ENCODE measurements at regions not wholly inside any gene's neighbourhood (a gene's known extent, or its start where the extent isn't known, plus 50 kb on each side); places are given as distances from the start of the nearest gene placed in this dataset.

DNA sequence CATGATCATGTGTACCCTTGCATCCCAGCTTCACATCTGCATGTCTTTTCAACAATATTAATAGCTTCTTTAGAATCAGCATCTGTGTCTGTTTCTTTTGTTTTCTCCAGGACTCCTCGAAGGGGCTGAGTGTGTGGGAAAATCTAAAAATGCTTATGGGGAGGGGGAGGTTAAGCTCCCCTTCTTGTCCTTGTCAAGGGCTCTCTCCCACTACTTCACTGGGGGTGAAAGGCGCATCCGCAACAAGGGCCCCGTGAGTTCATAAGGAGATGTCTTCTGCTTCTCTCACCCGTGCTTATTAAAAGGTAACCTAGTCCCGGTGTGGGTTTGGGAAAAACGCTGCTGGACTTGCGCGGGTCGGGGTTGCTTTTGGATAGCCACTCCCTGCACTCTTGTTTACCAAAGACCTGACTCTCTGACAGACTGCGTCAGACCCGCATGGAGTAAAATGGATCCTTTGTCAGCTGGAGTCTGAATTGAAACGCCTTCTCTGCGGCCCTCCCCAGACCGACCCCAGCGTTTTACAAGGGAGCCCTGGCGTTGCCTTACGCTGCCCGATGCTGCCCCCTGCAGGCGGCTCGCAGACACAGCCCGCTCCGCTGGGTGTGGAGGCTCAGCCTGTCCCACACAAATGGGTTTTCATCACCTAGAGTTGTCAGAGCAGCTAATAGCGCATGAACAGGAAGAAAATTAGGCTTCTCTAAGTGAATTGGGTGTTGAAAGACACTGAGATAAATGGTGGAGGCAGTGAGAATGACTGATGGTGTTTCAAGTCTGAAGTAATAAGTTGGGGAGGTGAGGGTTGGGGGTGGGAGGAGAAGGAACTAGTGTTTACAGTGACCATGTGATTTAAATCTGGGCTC lies 53.8 kb downstream of the IER5 start:
- DNase-seq (ENCODE audit: low read depth): peak; percentile 84

DNA sequence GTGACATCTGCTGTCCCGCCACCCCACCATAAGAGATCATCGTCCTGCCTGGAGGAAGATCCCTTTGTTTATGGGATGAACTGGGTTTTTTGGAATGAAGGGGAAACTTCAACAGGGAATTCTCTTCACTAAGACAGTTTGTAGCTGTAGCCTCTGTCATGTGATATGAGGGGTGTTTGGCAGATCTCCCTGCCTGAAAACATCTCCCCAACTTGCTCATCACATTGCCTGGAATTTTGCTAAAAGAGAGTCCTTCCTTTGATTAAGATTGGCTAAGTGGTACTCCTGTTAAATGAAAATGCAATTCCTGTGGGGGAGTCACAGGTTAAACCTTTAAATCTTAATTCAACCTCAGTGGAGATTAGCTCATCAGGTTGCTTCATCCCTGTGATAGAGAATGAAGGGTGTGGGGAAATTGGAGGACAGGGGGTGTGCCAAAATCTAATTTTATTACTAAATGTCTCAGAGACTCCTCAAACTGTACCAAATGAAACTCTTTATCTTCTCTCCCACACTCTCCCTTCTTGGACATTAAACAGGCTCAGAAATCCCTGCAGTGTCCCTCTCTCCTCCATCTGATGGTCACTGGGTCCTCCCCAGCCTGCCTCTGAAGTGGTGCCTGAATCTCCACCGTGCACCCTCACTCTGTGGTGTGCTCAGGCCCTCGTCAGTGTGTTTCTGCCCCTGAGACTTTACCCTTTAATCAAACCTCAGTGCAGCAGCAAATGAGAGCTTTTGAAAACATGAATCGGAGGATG lies 54.8 kb downstream of the IER5 start:
- DNase-seq (ENCODE audit: low read depth): no peak

DNA sequence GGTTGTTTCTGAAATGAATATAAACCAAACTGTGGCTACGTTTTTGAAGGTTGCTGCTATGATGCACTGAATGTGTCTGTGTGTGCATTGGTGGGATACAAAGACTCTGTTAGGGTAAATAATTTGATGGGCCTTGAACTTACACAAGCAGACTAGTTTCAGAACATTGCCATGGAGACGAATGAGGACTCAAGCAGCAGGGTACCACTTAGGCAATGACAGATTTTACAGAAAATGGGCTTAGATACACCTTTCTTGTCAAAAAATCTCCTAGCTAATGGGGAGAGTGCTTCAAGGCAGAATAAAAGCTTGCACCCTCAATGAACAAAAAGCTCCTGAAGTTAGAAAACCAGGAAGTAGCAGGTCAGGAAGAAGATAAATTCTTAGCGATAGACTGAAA lies 55.7 kb downstream of the IER5 start:
- DNase-seq (ENCODE audit: low read depth): no peak

DNA sequence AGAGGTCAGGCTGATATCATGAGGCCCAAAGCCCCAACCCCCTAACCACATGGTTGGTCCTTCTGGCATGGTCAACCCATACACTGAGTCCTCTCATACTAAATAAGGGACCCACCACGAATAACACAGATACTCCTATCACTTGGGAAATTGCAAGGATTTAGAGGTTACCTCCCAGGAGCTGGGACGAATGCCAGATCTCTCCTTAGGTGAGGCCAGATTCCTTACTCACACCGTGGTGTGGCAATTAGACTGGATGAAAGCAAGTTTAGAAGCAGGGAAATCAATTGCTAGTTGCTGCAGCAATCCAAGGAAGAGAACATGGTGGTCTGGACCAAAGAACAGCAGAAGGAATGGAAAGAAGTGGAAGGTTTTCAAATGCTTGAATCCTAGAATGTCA lies 60.1 kb downstream of the IER5 start:
- DNase-seq (ENCODE audit: low read depth): no peak

DNA sequence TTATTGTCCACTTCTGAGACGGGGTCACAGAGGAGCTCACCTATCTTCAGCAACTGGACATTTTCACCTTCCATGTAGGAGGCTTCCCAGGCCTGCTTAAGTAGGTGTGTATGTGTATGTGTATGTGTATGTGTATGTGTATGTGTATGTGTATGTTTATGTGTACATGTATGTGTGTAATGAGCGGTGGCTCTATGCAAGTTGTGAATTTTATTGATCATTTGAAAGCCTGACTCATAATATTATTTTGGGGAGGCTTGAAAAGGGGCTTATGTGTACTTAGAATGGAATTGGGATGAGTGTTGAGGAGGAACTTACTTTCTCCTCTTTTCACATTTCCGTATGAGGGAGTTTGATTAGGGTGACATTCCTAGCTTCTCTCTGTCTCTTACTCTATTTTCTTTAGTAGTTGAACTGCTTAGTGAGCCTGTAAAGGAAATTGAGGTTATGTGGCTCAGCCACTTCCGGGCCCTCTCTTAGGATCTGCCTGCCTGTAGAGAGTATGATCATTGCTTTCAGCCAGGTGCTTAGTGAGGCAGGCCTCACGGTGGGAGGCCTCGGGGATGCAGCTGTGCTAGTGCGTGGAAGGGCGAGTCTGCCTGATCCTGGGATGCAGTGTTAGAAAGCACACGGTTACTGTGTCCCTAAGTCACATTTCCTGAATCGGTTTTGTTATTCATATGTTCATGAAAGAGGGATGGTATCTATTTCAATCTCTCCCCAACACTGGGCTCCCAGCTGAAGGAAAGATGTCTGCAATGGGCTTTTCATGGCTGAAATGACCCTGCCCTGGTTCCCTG lies 61.0 kb downstream of the IER5 start:
- DNase-seq (ENCODE audit: low read depth): peak; percentile 44

DNA sequence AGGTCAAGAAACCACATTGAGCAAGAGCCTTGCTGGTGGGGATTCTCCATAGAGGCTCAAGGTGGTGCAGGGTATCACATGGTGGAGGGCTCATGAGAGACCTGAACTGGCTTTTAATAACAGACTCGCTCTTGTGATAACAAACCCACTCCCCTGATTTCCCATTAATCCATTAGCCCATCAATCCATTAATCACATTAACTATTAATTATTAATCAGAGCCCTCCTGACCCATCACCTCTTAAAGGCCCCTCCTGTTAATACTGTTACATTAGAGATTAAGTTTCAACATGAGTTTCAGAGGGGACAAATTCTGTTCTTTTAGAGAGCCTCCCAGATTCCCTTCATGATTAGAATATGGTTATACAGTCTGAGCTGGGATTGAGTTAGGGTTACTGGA lies 61.8 kb downstream of the IER5 start:
- DNase-seq (ENCODE audit: low read depth): no peak

DNA sequence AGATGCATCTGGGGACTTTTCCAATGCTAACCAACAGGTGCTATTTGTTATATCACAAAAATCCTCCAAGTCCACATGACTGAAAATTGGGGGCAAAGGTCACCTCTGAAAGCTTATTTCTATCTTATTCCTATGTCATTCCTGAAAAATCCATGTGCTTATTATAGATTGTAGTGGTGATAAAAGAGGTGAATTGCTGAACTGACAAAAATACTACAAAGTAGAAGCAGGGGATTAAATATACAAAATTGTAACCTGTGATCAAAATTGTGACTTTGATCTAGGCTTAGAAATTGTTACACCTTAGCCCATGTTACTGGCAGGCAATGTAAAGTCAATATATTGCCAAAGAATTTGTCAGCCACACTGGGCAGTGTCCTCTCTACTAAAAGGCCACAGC lies 62.3 kb downstream of the IER5 start:
- no peak for DNase-seq (ENCODE audit: low read depth)

DNA sequence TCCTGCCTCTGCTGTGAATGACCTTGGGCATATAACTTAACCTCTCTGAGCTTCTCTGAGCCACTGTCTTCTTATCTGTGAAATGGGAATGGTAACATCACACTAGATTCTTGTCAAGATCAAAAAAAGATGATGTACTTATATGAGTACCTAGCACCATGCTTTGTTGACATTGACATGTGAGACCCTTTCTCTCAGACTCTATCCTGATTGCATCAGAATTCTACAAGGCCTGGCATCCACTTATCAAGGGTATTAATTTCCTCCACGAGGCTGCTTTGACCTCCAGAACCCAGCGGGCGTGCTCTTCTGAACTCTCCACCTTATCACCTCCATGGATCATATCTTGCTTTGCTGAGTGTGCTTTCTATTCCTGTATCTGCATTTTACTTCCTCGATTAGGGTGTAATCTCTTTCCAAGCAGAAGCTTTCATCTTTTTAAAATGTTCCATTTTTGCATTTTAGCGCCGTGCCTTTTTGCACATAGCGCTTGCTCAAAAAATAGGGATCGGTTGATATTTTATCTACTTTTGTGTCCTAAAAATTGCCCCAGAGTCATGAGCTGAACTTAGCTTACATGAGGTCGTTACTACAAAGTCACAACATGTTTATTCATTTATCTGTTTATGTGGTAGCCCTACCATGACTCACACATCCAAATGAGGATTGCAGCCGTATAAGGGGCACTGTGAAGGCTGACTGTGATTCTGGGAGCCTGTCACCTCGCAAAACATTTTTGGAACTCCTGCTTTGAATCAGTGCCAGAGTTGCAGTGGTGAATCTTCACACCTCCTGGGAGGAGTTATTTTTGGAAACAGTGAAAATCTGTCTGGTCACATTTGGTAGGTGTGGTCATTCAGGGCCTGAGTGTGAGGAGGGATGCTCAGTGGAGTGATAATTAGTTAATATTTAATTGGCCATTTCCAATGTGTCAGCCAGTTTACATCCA lies 63.2 kb downstream of the IER5 start:
- no peak for DNase-seq (ENCODE audit: low read depth)

DNA sequence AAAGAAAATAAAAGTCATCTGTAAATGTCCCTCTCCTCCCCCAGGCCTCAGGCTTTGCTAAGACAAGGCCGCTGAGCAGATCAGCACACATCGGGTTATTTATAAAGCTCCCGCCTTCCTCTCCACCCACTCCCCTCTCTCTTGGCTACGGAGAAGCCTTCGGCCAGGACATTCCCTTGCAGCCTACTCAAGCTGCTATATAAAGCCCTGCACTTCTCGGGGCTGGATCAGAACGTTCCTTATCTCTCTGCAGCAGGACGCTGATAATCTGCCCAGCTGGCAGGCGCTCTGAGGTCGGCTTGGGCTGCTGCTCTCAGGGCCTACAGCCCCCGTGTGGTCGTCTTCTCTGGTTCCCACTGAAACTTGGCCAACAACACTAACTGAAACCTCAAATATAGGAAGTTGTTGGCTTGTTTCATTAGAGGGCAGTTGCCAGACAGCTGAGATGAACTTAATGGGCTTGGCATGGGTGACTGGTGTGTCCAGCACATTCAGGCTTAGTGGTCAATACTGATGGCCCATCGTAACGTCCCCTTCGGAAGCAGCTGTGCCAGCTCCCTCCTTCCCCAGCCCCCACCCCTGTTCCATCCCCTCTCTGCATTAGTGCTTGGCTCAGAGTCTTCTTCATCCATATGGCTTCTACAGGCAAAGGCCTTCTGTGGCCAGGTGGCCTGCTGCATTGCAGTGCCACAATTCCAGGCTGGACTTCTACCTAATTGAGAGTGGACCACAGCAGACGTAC lies 64.6 kb downstream of the IER5 start:
- no peak for DNase-seq (ENCODE audit: low read depth)

DNA sequence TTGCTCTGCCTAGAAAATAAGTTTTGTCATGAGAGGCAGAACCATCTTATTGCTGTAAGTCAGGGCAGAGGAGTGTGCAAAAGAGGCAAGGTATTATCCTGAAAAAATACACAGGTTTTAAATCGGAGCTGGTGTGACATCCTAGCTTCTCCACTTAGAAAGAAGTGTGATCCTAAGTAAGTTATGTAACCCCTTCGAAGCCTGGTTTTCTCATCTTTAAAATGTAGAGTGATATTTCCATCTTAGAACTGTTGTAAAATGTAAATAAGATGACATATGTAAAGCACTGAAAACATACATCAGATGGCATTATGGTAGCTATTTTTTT lies 65.1 kb downstream of the IER5 start:
- no peak for DNase-seq (ENCODE audit: low read depth)

DNA sequence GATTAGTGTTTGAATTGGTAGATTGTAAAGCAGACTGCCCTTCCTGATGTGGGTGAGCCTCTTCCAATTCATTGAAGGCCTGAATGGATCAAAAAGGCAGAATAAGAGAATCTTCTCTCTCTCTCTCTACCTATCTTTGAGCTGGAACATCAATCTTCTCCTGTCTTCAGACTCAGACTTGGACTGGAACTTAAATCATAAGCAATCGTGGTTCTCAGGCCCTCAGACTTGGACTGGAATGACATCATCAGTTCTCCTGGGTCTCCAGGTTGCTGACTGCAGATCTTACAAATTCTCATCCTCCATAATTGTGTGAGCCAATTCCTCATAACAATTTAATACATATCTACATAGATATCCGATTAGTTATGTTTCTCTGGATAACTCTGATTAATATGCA lies 66.8 kb downstream of the IER5 start:
- DNase-seq (ENCODE audit: low read depth): no peak

DNA sequence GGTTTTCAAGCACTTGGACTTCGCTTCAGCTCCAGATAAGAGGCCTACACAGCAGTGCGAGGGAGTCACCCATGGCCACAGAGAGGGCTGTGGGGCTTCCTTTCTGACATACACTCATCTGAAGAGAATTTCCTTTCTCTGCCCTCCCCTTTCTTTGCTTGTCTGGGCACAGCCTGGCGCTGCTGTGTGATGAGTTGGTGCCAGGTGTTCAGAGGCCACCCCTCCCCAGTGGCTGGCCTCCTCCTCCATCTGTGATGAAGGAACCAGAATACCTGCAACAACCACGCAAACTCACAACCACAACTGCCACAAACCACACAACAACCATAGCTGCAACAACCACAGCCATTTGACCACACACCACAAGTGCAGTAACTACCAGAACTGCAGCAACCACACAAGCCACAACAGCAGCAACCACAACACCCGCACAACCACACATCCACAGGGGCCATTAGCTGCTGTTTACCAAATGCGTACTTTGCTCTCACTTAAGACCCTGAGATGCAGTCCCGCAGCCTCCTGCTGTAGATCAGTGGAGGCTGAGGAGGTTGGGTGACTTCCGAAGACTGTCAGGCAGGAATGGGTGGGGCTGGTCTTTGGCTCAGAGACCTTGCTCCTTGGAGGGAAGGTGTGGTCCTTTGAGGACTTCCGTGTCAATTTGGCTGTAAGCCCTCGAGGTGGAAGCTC lies 71.1 kb downstream of the IER5 start:
- DNase-seq (ENCODE audit: low read depth): peak; percentile 15

DNA sequence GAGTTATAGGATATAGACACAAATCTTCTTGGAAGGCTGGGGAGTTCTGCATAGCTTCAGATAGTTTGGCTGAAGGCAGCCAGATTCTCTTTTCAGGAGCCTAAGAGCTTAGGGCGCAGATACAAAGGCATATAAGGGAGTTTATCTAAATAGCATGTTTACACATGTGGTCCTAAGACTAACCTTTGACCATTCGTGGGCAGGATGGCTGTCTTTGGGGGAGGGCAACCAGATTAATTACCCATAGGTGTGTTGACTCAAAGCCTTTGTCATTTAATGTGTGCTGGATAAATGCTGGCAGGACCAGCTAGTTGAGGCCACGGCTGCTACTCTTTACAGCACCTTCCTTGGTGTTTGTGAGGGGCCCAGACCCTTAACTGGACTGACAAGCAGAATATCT lies 71.8 kb downstream of the IER5 start:
- no peak for DNase-seq (ENCODE audit: low read depth)

DNA sequence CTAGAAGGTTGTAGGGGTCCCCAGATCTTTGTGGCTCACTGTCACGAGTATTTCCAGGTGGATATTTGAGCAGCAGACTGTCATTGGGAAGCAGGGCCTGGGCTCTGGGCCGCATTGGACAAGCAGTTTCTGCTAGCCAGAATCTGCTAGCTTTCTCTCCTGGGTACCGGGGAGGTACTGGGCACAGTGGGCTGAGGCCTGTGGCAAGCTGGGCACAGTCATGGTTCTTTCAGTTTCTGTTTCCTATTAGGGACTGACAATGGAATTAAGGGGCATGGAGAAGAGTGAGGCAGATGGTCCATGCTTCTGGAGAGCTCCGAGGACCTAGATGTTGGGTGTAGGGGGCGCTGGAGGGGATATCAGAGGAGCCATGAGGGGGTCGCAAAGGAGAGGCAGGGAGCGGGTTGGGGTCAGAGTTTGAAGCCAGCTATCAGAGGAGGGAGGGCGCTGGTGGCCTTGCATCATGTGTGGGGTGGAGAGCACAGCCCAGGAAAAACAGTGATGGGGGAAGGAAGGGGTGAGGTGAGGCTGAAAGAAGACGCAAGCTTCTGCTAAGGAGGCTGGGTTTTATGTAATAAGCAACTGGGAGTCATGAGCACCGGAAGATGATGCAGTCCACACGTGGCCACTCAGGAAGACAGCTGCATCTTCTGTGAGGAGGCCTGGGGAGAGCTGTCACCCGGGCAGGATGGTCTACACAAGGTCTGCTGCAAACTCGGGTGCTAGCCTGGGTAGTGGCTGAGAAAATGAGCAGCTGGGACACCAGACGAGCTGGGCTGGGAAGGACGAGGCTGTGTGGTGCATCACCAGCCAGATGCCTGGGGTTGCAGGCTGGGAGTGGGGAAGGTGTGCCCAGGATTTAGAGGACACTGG lies 72.7 kb downstream of the IER5 start:
- no peak for DNase-seq (ENCODE audit: low read depth)

DNA sequence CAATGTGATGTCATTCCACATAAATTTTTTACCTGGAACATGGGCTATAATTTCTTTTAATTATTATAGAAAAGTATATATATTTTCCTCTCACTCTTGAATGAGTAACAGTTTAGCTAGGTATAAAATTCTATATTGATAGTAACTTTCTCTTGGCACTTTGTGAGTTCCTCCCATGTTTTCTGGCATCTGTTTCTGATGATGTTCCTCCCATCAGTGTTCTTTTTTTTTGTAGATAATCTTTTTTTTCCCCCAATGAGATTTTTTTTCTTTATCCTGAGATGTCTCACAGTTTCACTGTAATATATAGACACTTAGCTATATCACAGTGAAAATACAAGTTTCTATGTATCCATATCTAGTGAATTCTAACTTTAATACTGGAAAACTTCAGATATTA lies 75.2 kb downstream of the IER5 start:
- DNase-seq (ENCODE audit: low read depth): no peak

DNA sequence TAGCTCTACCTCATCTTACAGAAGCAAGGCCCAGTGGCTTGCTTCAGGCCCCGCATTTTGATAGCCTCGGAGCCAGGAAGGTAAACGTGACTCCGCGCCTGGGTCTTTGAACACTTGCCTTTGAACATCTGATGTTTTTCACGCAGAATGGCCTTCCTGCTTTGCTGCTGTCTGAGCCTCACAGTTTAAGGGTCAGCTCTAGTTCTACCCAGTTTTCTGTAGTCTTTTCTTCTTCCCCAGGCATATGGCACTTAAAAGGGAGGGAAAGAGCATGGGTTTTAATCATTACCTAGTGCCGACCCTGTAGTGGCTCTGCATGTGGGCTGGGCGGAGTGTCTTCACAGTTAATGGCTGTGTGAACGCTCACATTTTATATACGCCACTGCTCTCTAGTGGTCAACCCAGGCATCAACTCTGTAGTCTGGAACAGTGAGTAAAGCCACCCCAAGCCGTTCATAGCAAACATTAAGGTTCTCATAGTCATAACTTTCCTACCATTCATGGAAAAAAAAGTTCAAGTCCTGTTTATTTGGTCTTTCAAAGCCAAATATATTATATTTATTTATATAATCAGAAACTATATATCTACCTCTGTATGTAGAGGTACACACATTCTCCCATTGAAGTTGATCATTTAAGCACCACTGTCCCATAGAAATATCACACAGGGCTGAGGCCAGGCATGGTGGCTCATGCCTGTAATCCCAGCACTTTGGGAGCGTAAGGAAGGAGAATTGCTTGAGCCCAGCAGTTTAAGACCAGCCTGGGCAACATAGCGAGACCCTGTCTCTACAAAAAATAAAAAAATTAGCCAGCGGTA lies 78.1 kb downstream of the IER5 start:
- DNase-seq (ENCODE audit: low read depth): peak; percentile 42

DNA sequence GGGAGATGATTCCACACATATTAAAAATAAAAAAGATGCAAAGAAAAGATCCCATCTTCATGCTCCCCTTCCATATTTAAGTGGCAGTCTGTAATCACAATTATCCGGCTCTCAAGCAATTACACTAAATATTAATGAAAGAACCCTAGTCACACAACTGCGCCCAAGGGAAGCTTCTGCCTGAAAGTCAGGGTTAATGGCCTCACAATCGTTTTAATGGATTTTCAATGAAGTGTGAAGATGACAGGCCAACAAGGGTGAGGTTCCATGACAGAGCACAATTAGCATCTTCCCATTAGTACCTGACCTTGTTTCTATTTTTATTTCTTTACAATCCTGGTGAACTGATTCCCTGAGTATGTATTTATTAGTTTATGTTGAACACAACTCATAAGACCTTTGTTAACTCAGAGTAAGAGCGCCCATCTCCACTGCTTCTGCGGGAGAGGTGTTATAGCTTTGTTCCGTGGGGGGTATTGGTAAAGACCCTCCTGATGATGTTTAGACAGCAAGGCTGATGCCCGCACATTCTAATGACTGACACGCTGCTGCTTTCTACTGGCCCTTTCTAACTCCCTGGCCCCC lies 80.9 kb downstream of the IER5 start:
- no peak for DNase-seq (ENCODE audit: low read depth)

DNA sequence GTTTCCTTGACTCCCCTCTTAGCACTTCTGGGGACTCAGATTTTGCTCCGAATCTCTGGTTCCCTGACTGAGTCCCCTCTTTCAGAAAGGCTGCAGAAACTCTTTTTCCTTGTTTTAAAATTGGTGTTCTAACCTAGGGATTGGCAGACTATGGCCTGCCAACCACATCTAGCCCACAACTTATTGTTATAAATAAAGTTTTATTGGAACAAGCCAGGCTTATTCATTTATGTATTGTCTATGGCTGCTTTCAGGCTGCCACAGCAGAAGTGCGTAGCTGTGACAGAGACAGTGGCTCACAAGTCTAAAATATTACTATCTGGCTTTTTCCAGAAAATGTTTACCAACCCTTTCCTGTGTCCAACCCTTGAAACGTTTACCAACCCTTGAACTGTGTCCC lies 81.7 kb downstream of the IER5 start:
- DNase-seq (ENCODE audit: low read depth): no peak

Data from activated T-helper 9 cell treated with anti-CD3 and anti-CD28 coated beads, Interleukin-2, amount 50 U/mL, for 16 hours (primary cell).